Aorta (tissue), 5 donors: ENCODE measurements at regions not wholly inside any gene's neighbourhood (a gene's known extent, or its start where the extent isn't known, plus 50 kb on each side); places are given as distances from the start of the nearest gene placed in this dataset.

ENCODE experiments used
- ATAC-seq: fragments of 200-7000 bp; cut with Tn5 transposase; one replicate; pipeline ENCODE4 v1.9.1; 2022; ENCODE audit warnings: moderate library complexity; ENCODE audit not compliant: low FRiP score
- DNase-seq, 2 donors: peaks; one replicate each; pipeline ENCODE4 v3.0.0-alpha.2; 2020
- H3K27ac ChIP-seq, 2 donors: one replicate each; pipeline ENCODE4 v1.5.1; 2013; ENCODE audit warnings: low read length in 2 of 2, mild to moderate bottlenecking in 2 of 2, moderate library complexity in 2 of 2, control low read depth in 1 of 2, inconsistent platforms in 1 of 2, low read depth in 1 of 2
- H3K27me3 ChIP-seq, 2 donors: one replicate each; pipeline ENCODE4 v1.6.1; 2013; ENCODE audit warnings: control low read depth in 1 of 2, low read length in 1 of 2, mild to moderate bottlenecking in 1 of 2, moderate library complexity in 1 of 2; ENCODE audit not compliant: insufficient read depth in 2 of 2, control insufficient read depth in 1 of 2
- H3K36me3 ChIP-seq, 2 donors: one replicate each; pipeline ENCODE4 v1.6.1; 2013; ENCODE audit warnings: control low read depth in 1 of 2, low read length in 1 of 2, mild to moderate bottlenecking in 1 of 2; ENCODE audit not compliant: insufficient read depth in 2 of 2, control insufficient read depth in 1 of 2
- H3K4me1 ChIP-seq, 2 donors: one replicate each; pipeline ENCODE4 v1.6.1; 2013; ENCODE audit warnings: low read length in 2 of 2, control low read depth in 1 of 2, mild to moderate bottlenecking in 1 of 2, moderate library complexity in 1 of 2; ENCODE audit not compliant: insufficient read depth in 2 of 2, control insufficient read depth in 1 of 2
- H3K4me3 ChIP-seq, 2 donors: one replicate each; pipeline ENCODE4 v1.5.1; 2013; ENCODE audit warnings: low read length in 2 of 2, control low read depth in 1 of 2, mild to moderate bottlenecking in 1 of 2
- H3K9me3 ChIP-seq: one replicate; pipeline ENCODE4 v1.6.1; 2013; ENCODE audit warnings: mild to moderate bottlenecking, low read length; ENCODE audit not compliant: control insufficient read depth
- WGBS, 2 donors: extraction: QIAGEN DNeasy Blood & Tissue Kit; methylation state at CpG; one replicate each; pipeline ENCODE4 v1.1.7; 2013; 5-methylcytosine and 5-hydroxymethylcytosine counted together
- intact Hi-C, 2 donors: fragments of 100-400 bp; cut with DNase I; formaldehyde crosslinking; loops; one replicate each; pipeline versions ENCODE4 v1.14.2 to v1.15.0; 2022
- donor health status: healthy with polysubstance abuse.
- donor health status: Bipolar disorder and iron deficiency.
- donor health status: DM: no; HTN: no; CAD: no.
- donor health status: DM: no; HTN: no; CAD: no.
- donor health status: DM: yes; HTN: yes; CAD: no.

GRCh38 chr21:25054689-25055088 is 552.6 kb downstream of the MRPL39 start:
- no peak for ATAC-seq
- intact Hi-C loops: no loop called here
- H3K27me3 ChIP-seq: no peaks in the 10 kb centered on the region
- 38 to 56% methylated on average over 2 of the region's 2 CpGs for WGBS, 2 donors
- no peaks in the 10 kb centered on the region for H3K4me1 ChIP-seq
- DNase-seq: no peak
- H3K36me3 ChIP-seq: no peaks in the 10 kb centered on the region
- H3K27ac ChIP-seq: no peak overlapping the region
- H3K9me3 ChIP-seq: no peaks in the 10 kb centered on the region
- no peak overlapping the region for H3K4me3 ChIP-seq

GRCh38 chr21:25039461-25040380 is 567.6 kb downstream of the MRPL39 start:
- intact Hi-C loops: no loop called here
- ATAC-seq (no peak), DNase-seq (no peak)
- no peak overlapping the region for H3K27ac ChIP-seq
- no peaks in the 10 kb centered on the region for H3K36me3 ChIP-seq
- no peaks in the 10 kb centered on the region for H3K9me3 ChIP-seq
- 3 to 4% methylated on average over 5 of the region's 5 CpGs for WGBS, 2 donors
- H3K4me3 ChIP-seq: no peak overlapping the region
- H3K4me1 ChIP-seq: no peaks in the 10 kb centered on the region
- no peaks in the 10 kb centered on the region for H3K27me3 ChIP-seq

GRCh38 chr21:25036775-25037174 is 570.5 kb downstream of the MRPL39 start:
- DNase-seq (no peak), ATAC-seq (no peak)
- 40 to 63% methylated on average over 1 of the region's 1 CpG for WGBS, 2 donors
- Histone ChIP-seq H3K9me3 (no peaks in the 10 kb centered on the region), H3K36me3 (no peaks in the 10 kb centered on the region), H3K27me3 (no peaks in the 10 kb centered on the region), H3K4me3 (no peak overlapping the region), H3K27ac (no peak overlapping the region), H3K4me1 (no peaks in the 10 kb centered on the region)
- intact Hi-C loops: no loop called here

GRCh38 chr21:25031750-25032149 is 575.5 kb downstream of the MRPL39 start:
- DNase-seq (no peak), ATAC-seq (no peak)
- Histone ChIP-seq H3K4me3 (no peak overlapping the region), H3K27me3 (no peaks in the 10 kb centered on the region), H3K36me3 (no peaks in the 10 kb centered on the region), H3K4me1 (no peaks in the 10 kb centered on the region), H3K27ac (no peak overlapping the region), H3K9me3 (no peaks in the 10 kb centered on the region)
- WGBS, 2 donors: 27 to 54% methylated on average over 5 of the region's 5 CpGs
- intact Hi-C loops: no loop called here

- no peak overlapping the region for H3K27ac ChIP-seq
- 52 to 60% methylated on average over 3 of the region's 3 CpGs for WGBS, 2 donors
- ATAC-seq (no peak), DNase-seq (no peak)
- H3K36me3 ChIP-seq: no peaks in the 10 kb centered on the region
- no peaks in the 10 kb centered on the region for H3K27me3 ChIP-seq
- H3K9me3 ChIP-seq: no peaks in the 10 kb centered on the region
- H3K4me1 ChIP-seq: no peaks in the 10 kb centered on the region
- H3K4me3 ChIP-seq: no peak overlapping the region
- intact Hi-C loops: no loop called here
Measured at GRCh38 chr21:25029580-25029979, 577.7 kb downstream of the MRPL39 start.

GRCh38 chr21:25025596-25025995 is 581.7 kb downstream of the MRPL39 start:
- WGBS, 2 donors: 91 to 95% methylated on average over 2 of the region's 2 CpGs
- no peak overlapping the region for H3K4me3 ChIP-seq
- no peaks in the 10 kb centered on the region for H3K4me1 ChIP-seq
- H3K9me3 ChIP-seq: peaks cover 2% of the 10 kb centered on the region
- DNase-seq: no peak
- intact Hi-C loops: no loop called here
- no peak for ATAC-seq
- no peak overlapping the region for H3K27ac ChIP-seq
- no peaks in the 10 kb centered on the region for H3K36me3 ChIP-seq
- H3K27me3 ChIP-seq: no peaks in the 10 kb centered on the region

GRCh38 chr21:25024639-25025038 is 582.6 kb downstream of the MRPL39 start:
- 91 to 97% methylated on average over 3 of the region's 3 CpGs for WGBS, 2 donors
- Histone ChIP-seq H3K27me3 (no peaks in the 10 kb centered on the region), H3K4me1 (no peaks in the 10 kb centered on the region), H3K27ac (no peak overlapping the region), H3K9me3 (peaks cover 2% of the 10 kb centered on the region), H3K36me3 (no peaks in the 10 kb centered on the region), H3K4me3 (no peak overlapping the region)
- intact Hi-C loops: no loop called here
- peak; percentile 26 for ATAC-seq
- DNase-seq: peak in 1 of 2 donors; percentile 48

- WGBS, 2 donors: 85 to 87% methylated on average over 7 of the region's 7 CpGs
- no peak overlapping the region for H3K4me3 ChIP-seq
- DNase-seq: no peak
- no peaks in the 10 kb centered on the region for H3K36me3 ChIP-seq
- H3K9me3 ChIP-seq: peaks cover 3% of the 10 kb centered on the region
- H3K4me1 ChIP-seq: no peaks in the 10 kb centered on the region
- ATAC-seq: no peak
- H3K27me3 ChIP-seq: no peaks in the 10 kb centered on the region
- intact Hi-C loops: no loop called here
- H3K27ac ChIP-seq: no peak overlapping the region
Measured at GRCh38 chr21:25005388-25005787, 601.9 kb downstream of the MRPL39 start.

- no peak for DNase-seq
- intact Hi-C loops: no loop called here
- no peak overlapping the region for H3K27ac ChIP-seq
- peaks cover 3% of the 10 kb centered on the region for H3K9me3 ChIP-seq
- no peak for ATAC-seq
- no peaks in the 10 kb centered on the region for H3K36me3 ChIP-seq
- no peak overlapping the region for H3K4me3 ChIP-seq
- H3K4me1 ChIP-seq: no peaks in the 10 kb centered on the region
- WGBS, 2 donors: 30 to 54% methylated on average over 2 of the region's 2 CpGs
- H3K27me3 ChIP-seq: no peaks in the 10 kb centered on the region
Measured at GRCh38 chr21:25002676-25003075, 604.6 kb downstream of the MRPL39 start.
